GM21717 (cell line): ENCODE measurements at regions not wholly inside any gene's neighbourhood (a gene's known extent, or its start where the extent isn't known, plus 50 kb on each side); places are given as distances from the start of the nearest gene placed in this dataset.
"Not testable (repeated sequence)": the region's sequence is repeated elsewhere in the genome, so short reads cannot be mapped to it uniquely, and the experiment has no call there.

Source experiments
- ATAC-seq: cut with Tn5 transposase; IDR thresholded peaks from one replicate; pipeline ENCODE4 v1.9.1; 2021; ENCODE audit warnings: mild to moderate bottlenecking, moderate library complexity; ENCODE audit not compliant: unreplicated experiment

GRCh38 chr21:27580276-27580675, 613.4 kb upstream of the ADAMTS5 start:
- ATAC-seq = no peak

- ATAC-seq = no peak
Observed at GRCh38 chr21:27578741-27579265, 611.9 kb upstream of the ADAMTS5 start.

- no peak for ATAC-seq
Observed at GRCh38 chr21:27572696-27573095, 605.8 kb upstream of the ADAMTS5 start.

GRCh38 chr21:27571706-27572105, 604.8 kb upstream of the ADAMTS5 start:
- ATAC-seq = no peak

- ATAC-seq = no peak
Observed at GRCh38 chr21:27570306-27570868, 603.5 kb upstream of the ADAMTS5 start.

- no peak for ATAC-seq
Observed at GRCh38 chr21:27569831-27570230, 602.9 kb upstream of the ADAMTS5 start.

GRCh38 chr21:27569091-27569490, 602.2 kb upstream of the ADAMTS5 start:
- no peak for ATAC-seq

- no peak for ATAC-seq
Observed at GRCh38 chr21:27567381-27567780, 600.5 kb upstream of the ADAMTS5 start.

GRCh38 chr21:27566521-27566920, 599.6 kb upstream of the ADAMTS5 start:
- ATAC-seq = no peak

- no peak for ATAC-seq
Observed at GRCh38 chr21:27565364-27565763, 598.5 kb upstream of the ADAMTS5 start.

- ATAC-seq = no peak
Observed at GRCh38 chr21:27564684-27565301, 597.9 kb upstream of the ADAMTS5 start.

- ATAC-seq = no peak
Observed at GRCh38 chr21:27562303-27562702, 595.4 kb upstream of the ADAMTS5 start.

GRCh38 chr21:27561116-27561515, 594.2 kb upstream of the ADAMTS5 start:
- no peak for ATAC-seq

GRCh38 chr21:27557356-27557755, 590.5 kb upstream of the ADAMTS5 start:
- ATAC-seq = no peak

GRCh38 chr21:27555996-27556395, 589.1 kb upstream of the ADAMTS5 start:
- ATAC-seq = no peak

GRCh38 chr21:27550287-27550686, 583.4 kb upstream of the ADAMTS5 start:
- no peak for ATAC-seq

GRCh38 chr21:27548486-27548885, 581.6 kb upstream of the ADAMTS5 start:
- no peak for ATAC-seq

GRCh38 chr21:27545754-27546349, 579.0 kb upstream of the ADAMTS5 start:
- no peak for ATAC-seq

- ATAC-seq = not testable (repeated sequence)
Observed at GRCh38 chr21:27542126-27542525, 575.2 kb upstream of the ADAMTS5 start.

- ATAC-seq = no peak
Observed at GRCh38 chr21:27536319-27536718, 569.4 kb upstream of the ADAMTS5 start.

- ATAC-seq = no peak
Observed at GRCh38 chr21:27535188-27535587, 568.3 kb upstream of the ADAMTS5 start.

- no peak for ATAC-seq
Observed at GRCh38 chr21:27534206-27534605, 567.3 kb upstream of the ADAMTS5 start.
